ENCODE measurements at regions not wholly inside any gene's neighbourhood (a gene's known extent, or its start where the extent isn't known, plus 50 kb on each side); places are given as distances from the start of the nearest gene placed in this dataset.

DNA sequence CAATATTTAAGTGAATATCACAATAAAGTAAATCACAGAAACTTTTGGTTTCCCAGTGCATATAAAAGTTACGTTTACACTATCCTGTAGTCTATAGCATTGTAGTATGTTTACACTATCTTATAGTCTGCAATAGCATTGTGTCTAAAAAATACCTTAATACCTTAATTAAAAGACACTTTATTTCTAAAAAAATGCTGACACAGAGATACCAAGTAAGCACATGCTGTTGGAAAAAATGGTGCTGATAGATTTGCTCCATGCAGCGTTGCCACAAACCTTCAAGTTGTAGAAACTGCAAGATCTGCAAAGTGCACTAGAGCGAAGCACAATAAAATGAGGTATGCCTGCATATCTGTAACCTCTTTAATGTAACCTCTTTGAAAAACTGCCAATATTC, 847.3 kb downstream of the GLUD2 start:
- Mint-ChIP-seq H3K4me1 (no peaks in the 10 kb centered on the region), H3K36me3 (no peaks in the 10 kb centered on the region), H3K4me3 (no peak overlapping the region), H3K9me3 (peaks cover 14% of the 10 kb centered on the region), H3K27ac (no peak overlapping the region), H3K27me3 (ENCODE audit: low read depth) (no peaks in the 10 kb centered on the region)
- TF ChIP-seq, protein P1, sequence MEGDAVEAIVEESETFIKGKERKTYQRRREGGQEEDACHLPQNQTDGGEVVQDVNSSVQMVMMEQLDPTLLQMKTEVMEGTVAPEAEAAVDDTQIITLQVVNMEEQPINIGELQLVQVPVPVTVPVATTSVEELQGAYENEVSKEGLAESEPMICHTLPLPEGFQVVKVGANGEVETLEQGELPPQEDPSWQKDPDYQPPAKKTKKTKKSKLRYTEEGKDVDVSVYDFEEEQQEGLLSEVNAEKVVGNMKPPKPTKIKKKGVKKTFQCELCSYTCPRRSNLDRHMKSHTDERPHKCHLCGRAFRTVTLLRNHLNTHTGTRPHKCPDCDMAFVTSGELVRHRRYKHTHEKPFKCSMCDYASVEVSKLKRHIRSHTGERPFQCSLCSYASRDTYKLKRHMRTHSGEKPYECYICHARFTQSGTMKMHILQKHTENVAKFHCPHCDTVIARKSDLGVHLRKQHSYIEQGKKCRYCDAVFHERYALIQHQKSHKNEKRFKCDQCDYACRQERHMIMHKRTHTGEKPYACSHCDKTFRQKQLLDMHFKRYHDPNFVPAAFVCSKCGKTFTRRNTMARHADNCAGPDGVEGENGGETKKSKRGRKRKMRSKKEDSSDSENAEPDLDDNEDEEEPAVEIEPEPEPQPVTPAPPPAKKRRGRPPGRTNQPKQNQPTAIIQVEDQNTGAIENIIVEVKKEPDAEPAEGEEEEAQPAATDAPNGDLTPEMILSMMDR (IDR thresholded peaks at IDR 0.05; ENCODE audit: unreplicated experiment), result no peak
- no peak for DNase-seq (ENCODE audit: low spot score in 2 of 2, unreplicated experiment in 2 of 2)

DNA sequence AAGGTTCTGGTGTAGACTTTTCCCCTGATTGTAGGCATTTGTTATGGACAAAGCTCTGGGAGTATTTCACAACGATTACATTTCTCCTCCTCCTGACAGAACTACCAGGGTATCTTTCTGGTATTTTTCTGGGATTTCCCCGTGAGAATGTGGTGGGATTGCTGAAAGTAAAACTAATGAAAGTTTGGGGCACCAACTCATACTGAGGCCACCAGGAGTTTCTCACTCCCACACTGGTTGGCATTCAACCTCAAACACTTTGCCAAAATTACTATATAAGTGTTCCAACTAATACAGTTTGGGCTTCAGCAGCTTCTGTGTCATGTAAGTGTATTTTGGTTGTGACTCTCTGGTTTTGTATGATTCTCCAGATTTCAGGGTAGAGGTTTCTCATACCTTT, 855.1 kb downstream of the GLUD2 start:
- H3K4me1 Mint-ChIP-seq, result no peaks in the 10 kb centered on the region
- no peak for DNase-seq (ENCODE audit: low spot score in 2 of 2, unreplicated experiment in 2 of 2)
- H3K27me3 Mint-ChIP-seq (ENCODE audit: low read depth), result no peaks in the 10 kb centered on the region
- no peak overlapping the region for H3K27ac Mint-ChIP-seq
- H3K4me3 Mint-ChIP-seq, result no peak overlapping the region
- H3K9me3 Mint-ChIP-seq, result peaks cover 19% of the 10 kb centered on the region
- TF ChIP-seq, protein P1 (IDR thresholded peaks at IDR 0.05; ENCODE audit: unreplicated experiment), result no peak
- H3K36me3 Mint-ChIP-seq, result no peaks in the 10 kb centered on the region

DNA sequence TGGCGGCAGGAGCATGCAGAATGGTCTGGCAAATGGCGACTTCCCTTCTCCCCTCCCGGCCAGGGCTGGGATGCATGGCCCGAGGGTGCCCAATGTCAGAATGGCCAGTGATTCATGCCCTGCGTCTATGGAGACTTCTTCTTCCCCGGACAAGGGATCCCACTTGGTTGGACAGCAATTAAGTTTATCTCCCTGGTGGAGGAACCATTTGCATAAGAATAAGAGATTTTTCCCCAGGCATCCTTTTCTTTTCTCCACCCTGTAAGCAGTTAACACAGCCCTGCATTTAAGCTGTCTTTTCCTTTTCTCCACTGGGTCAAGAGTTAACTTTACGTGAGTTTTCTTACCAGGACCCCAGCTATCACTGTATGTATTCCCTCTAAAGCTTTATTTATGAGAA, 856.6 kb downstream of the GLUD2 start:
- Mint-ChIP-seq H3K27ac (no peak overlapping the region), H3K36me3 (no peaks in the 10 kb centered on the region), H3K9me3 (peaks cover 19% of the 10 kb centered on the region), H3K4me3 (no peak overlapping the region), H3K4me1 (no peaks in the 10 kb centered on the region), H3K27me3 (ENCODE audit: low read depth) (no peaks in the 10 kb centered on the region)
- DNase-seq (ENCODE audit: low spot score in 2 of 2, unreplicated experiment in 2 of 2), result no peak
- TF ChIP-seq, protein P1 (IDR thresholded peaks at IDR 0.05; ENCODE audit: unreplicated experiment), result no peak

DNA sequence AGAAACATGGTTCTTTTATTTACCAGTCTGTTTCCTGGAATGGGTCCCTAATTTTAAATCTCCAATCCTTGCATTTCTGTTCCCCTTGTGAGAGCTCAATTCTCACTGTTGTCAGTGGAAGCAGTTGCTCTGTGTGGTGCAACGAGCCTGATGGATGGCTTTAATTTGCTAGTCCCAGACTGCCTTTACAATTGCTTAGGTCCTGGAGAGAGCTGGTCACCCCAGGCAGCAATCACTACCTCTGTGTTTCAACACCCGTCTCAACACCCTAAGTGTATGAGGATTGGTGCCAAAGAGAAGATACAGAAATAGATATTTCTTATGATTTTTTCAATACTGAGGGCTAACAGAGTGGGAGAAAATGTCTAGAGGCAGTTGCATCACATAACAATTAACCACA, 873.8 kb downstream of the GLUD2 start:
- DNase-seq (ENCODE audit: low spot score in 2 of 2, unreplicated experiment in 2 of 2), result no peak
- no peaks in the 10 kb centered on the region for H3K27me3 Mint-ChIP-seq (ENCODE audit: low read depth)
- no peak overlapping the region for H3K4me3 Mint-ChIP-seq
- H3K4me1 Mint-ChIP-seq, result no peaks in the 10 kb centered on the region
- H3K9me3 Mint-ChIP-seq, result peaks cover 43% of the 10 kb centered on the region
- no peak overlapping the region for H3K27ac Mint-ChIP-seq
- TF ChIP-seq, protein P1 (IDR thresholded peaks at IDR 0.05; ENCODE audit: unreplicated experiment), result no peak
- H3K36me3 Mint-ChIP-seq, result no peaks in the 10 kb centered on the region

DNA sequence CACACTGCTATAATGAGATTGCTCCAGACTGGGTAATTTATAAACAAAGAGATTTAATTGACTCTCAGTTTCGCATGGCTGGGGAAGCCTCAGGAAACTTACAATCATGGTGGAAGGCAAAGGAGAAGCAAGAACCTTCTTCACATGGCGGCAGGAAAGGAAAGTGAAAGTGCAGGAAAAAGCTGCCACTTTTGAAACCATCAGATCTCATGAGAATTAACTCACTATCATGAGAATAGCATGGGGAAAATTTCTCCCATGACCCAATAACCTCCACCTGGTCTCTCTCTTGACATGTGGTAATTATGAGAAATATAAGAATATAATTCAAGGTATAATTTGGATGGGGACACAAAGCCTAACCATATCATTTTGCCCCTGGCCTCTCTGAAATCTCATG, 884.2 kb downstream of the GLUD2 start:
- Mint-ChIP-seq H3K4me3 (no peak overlapping the region), H3K4me1 (no peaks in the 10 kb centered on the region), H3K9me3 (peaks cover 50% of the 10 kb centered on the region), H3K36me3 (no peaks in the 10 kb centered on the region), H3K27me3 (ENCODE audit: low read depth) (no peaks in the 10 kb centered on the region), H3K27ac (no peak overlapping the region)
- no peak for DNase-seq (ENCODE audit: low spot score in 2 of 2, unreplicated experiment in 2 of 2)
- TF ChIP-seq, protein P1 (IDR thresholded peaks at IDR 0.05; ENCODE audit: unreplicated experiment), result no peak

DNA sequence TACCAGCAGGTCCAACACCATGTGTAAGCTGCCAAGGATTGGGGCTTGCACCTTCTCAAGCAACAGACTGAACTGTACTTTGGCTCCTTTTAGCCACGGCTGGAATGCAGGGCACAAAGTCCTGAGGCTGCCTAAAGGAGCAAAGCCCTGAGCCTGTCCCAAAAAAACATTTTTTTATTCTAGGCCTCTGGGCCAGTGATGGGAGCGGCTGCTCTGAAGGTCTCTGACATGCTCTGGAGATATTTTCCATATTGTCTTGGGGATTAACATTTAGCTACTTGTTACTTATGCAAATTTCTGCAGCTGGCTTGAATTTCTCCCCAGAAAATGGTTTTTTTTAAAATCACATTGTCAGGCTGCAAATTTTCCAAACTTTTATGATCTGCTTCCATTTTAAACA, 885.3 kb downstream of the GLUD2 start:
- H3K27ac Mint-ChIP-seq, result no peak overlapping the region
- H3K36me3 Mint-ChIP-seq, result no peaks in the 10 kb centered on the region
- H3K4me1 Mint-ChIP-seq, result no peaks in the 10 kb centered on the region
- TF ChIP-seq, protein P1 (IDR thresholded peaks at IDR 0.05; ENCODE audit: unreplicated experiment), result no peak
- H3K4me3 Mint-ChIP-seq, result no peak overlapping the region
- H3K27me3 Mint-ChIP-seq (ENCODE audit: low read depth), result no peaks in the 10 kb centered on the region
- no peak for DNase-seq (ENCODE audit: low spot score in 2 of 2, unreplicated experiment in 2 of 2)
- peaks cover 48% of the 10 kb centered on the region for H3K9me3 Mint-ChIP-seq

Data from mesothelial cell of epicardium (in vitro differentiated cells).